HEK293 (cell line): ENCODE measurements at regions not wholly inside any gene's neighbourhood (a gene's known extent, or its start where the extent isn't known, plus 50 kb on each side); places are given as distances from the start of the nearest gene placed in this dataset.

Source experiments
- CTCF ChIA-PET: fragments of 350-600 bp; formaldehyde crosslinking; extraction: SDS; loops from one replicate; lab custom pipeline; 2021; ENCODE audit warnings: antibody characterized with exemption; lab: Yijun Ruan, JAX
- POLR2A ChIA-PET: fragments of 300-600 bp; formaldehyde crosslinking; extraction: SDS; loops from one replicate; lab custom pipeline; 2020; ENCODE audit warnings: antibody characterized with exemption, inconsistent platforms; lab: Yijun Ruan, JAX
- H3K27ac ChIP-seq: fragments of 200-500 bp; sonication (Bioruptor generic); 2 replicates; pipeline ENCODE4 v1.5.1; 2014; ENCODE audit warnings: low read depth, low read length, control low read depth, inconsistent platforms; ENCODE audit errors: extremely low read depth
- H3K36me3 ChIP-seq, 2 experiments: fragments of 200-500 bp in 1 of 2; sonication (Bioruptor generic) in 1 of 2; 1 replicate in 1 of 2; 2 replicates in 1 of 2; pipeline ENCODE4 v1.5.1; 2014 to 2017; ENCODE audit warnings: inconsistent platforms in 2 of 2, low read length in 2 of 2; ENCODE audit not compliant: control insufficient read depth in 2 of 2, insufficient read depth in 1 of 2
- H3K4me1 ChIP-seq: fragments of 200-500 bp; sonication (Bioruptor generic); 2 replicates; pipeline ENCODE4 v1.5.1; 2014; ENCODE audit warnings: mild to moderate bottlenecking, low read length, inconsistent platforms; ENCODE audit not compliant: control insufficient read depth, insufficient read depth
- H3K4me3 ChIP-seq: 2 replicates; pipeline ENCODE4 v1.5.1; 2011; ENCODE audit warnings: low read depth, mild to moderate bottlenecking, control low read depth, low read length, moderate library complexity
- H3K9me3 ChIP-seq: fragments of 200-500 bp; sonication (Bioruptor generic); 2 replicates; pipeline ENCODE4 v1.5.1; 2014; ENCODE audit warnings: low read depth, low read length, inconsistent platforms; ENCODE audit not compliant: control insufficient read depth, insufficient read depth
- KLF16 ChIP-seq: fragments of 450-650 bp; formaldehyde crosslinking; IDR thresholded peaks from 2 replicates; pipeline ENCODE4 v1.5.1; 2017; ENCODE audit warnings: missing biosample characterization, missing genetic modification characterization
- MEIS1 ChIP-seq: sonication (generic); formaldehyde crosslinking; IDR thresholded peaks from 2 replicates; pipeline ENCODE4 v1.8.1; 2022; ENCODE audit warnings: missing genetic modification reagents, mild to moderate bottlenecking, borderline replicate concordance
- ZBTB17 ChIP-seq: fragments of 450-650 bp; formaldehyde crosslinking; IDR thresholded peaks from 2 replicates; pipeline ENCODE4 v1.5.1; 2016; ENCODE audit warnings: missing biosample characterization, missing genetic modification characterization
- ZNF155 ChIP-seq: fragments of 450-650 bp; formaldehyde crosslinking; IDR thresholded peaks from 2 replicates; pipeline ENCODE4 v1.5.1; 2016; ENCODE audit warnings: missing biosample characterization, missing genetic modification characterization
- ZNF223 ChIP-seq: fragments of 450-650 bp; formaldehyde crosslinking; IDR thresholded peaks from 2 replicates; pipeline ENCODE4 v1.5.1; 2016; ENCODE audit warnings: missing biosample characterization, missing genetic modification characterization
- ZNF324 ChIP-seq: fragments of 450-650 bp; formaldehyde crosslinking; IDR thresholded peaks from 2 replicates; pipeline ENCODE4 v1.5.1; 2016; ENCODE audit warnings: missing biosample characterization, missing genetic modification characterization
- ZNF341 ChIP-seq: fragments of 450-650 bp; formaldehyde crosslinking; IDR thresholded peaks from 2 replicates; pipeline ENCODE4; 2016; ENCODE audit warnings: low read depth, missing biosample characterization, missing genetic modification characterization
- ZNF610 ChIP-seq: fragments of 450-650 bp; formaldehyde crosslinking; IDR thresholded peaks from 2 replicates; pipeline ENCODE4 v1.5.1; 2016; ENCODE audit warnings: missing biosample characterization, missing genetic modification characterization, borderline replicate concordance
- ZNF624 ChIP-seq: fragments of 450-650 bp; formaldehyde crosslinking; IDR thresholded peaks from 2 replicates; pipeline ENCODE4 v1.5.1; 2017; ENCODE audit warnings: missing biosample characterization, missing genetic modification characterization
- ZNF660 ChIP-seq: fragments of 450-650 bp; IDR thresholded peaks from 2 replicates; pipeline ENCODE4 v1.5.1; 2018; ENCODE audit warnings: missing biosample characterization, mild to moderate bottlenecking, missing genetic modification characterization
- ZNF776 ChIP-seq: fragments of 450-650 bp; formaldehyde crosslinking; IDR thresholded peaks from 2 replicates; pipeline ENCODE4 v1.5.0; 2017; ENCODE audit warnings: missing biosample characterization, missing genetic modification characterization, borderline replicate concordance
- TF ChIP-seq, protein P1 (sequence below): IDR thresholded peaks from 2 replicates; pipeline ENCODE4 v1.6.1; 2011; ENCODE audit warnings: mild to moderate bottlenecking, low read depth, low read length, borderline replicate concordance
- TF ChIP-seq, protein P2 (sequence below): fragments of 450-650 bp; formaldehyde crosslinking; IDR thresholded peaks from 2 replicates; pipeline ENCODE4 v1.5.1; 2016; ENCODE audit warnings: missing biosample characterization, missing genetic modification characterization
- TF ChIP-seq, protein P3 (sequence below): fragments of 450-650 bp; formaldehyde crosslinking; IDR thresholded peaks from 2 replicates; pipeline ENCODE4 v1.5.1; 2016; ENCODE audit warnings: missing biosample characterization, missing genetic modification characterization
- TF ChIP-seq, protein P4 (sequence below): fragments of 450-650 bp; formaldehyde crosslinking; IDR thresholded peaks from 2 replicates; pipeline ENCODE4 v1.5.1; 2016; ENCODE audit warnings: missing biosample characterization, missing genetic modification characterization

DNA sequence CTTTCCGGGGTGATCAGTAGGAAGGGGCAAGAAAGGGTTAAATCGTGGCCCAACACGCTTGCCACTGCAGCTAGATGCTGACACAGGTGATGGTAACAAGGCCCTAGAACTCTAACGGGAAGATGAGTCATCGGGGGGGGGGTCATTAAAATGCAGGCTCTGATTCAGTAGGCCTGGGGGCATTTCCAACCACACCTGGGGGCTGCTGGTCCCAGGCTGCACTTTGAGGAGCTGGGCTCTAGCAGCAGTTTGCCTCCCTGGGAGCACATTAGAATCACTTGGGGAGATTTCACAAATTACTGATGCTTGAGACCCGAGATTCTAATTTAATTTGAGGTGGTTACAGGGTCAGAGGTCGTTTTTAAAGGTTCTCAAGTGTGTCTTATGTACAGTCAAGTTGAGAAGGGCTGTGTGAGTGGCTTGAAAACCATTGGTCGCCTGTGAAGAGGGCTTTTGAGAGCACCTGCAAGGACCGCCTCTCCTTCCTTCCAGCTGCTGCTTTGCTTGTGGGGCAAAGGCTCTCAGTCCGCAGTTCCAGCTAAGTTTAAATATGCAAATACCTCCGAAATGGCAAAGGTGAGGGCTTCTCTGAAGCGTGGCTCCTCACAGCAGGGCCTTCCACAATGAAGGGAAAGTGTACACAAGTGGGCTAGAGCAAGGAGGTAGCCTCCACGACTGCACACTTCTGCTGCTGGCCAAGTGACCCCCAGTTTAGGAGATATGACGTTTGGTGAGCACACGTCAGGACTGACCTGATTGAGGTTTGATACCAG, 84.2 kb upstream of the KCNK12 start:
- TF ChIP-seq, protein P1, sequence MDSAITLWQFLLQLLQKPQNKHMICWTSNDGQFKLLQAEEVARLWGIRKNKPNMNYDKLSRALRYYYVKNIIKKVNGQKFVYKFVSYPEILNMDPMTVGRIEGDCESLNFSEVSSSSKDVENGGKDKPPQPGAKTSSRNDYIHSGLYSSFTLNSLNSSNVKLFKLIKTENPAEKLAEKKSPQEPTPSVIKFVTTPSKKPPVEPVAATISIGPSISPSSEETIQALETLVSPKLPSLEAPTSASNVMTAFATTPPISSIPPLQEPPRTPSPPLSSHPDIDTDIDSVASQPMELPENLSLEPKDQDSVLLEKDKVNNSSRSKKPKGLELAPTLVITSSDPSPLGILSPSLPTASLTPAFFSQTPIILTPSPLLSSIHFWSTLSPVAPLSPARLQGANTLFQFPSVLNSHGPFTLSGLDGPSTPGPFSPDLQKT = no peak
- TF ChIP-seq KLF16 (tag by site-specific recombination) = 0 out of 2 replicates have a peak, but pooled peaks have one; percentile 3
- no peak overlapping the region for H3K4me3 ChIP-seq
- no peaks in the 10 kb centered on the region for H3K36me3 ChIP-seq
- peaks cover 2% of the 10 kb centered on the region; the same call in 1 of the 2 replicates for H3K4me1 ChIP-seq
- H3K9me3 ChIP-seq = no peaks in the 10 kb centered on the region
- ChIA-PET CTCF (interaction anchor here (0.6 to 2.3 kb wide), 11 partner anchors 8 to 995 kb away, joined by 3 to 10 read pairs (median 5); no protein-coding TSS in a partner anchor), POLR2A (no interaction called here)
- no peak overlapping the region for H3K27ac ChIP-seq

DNA sequence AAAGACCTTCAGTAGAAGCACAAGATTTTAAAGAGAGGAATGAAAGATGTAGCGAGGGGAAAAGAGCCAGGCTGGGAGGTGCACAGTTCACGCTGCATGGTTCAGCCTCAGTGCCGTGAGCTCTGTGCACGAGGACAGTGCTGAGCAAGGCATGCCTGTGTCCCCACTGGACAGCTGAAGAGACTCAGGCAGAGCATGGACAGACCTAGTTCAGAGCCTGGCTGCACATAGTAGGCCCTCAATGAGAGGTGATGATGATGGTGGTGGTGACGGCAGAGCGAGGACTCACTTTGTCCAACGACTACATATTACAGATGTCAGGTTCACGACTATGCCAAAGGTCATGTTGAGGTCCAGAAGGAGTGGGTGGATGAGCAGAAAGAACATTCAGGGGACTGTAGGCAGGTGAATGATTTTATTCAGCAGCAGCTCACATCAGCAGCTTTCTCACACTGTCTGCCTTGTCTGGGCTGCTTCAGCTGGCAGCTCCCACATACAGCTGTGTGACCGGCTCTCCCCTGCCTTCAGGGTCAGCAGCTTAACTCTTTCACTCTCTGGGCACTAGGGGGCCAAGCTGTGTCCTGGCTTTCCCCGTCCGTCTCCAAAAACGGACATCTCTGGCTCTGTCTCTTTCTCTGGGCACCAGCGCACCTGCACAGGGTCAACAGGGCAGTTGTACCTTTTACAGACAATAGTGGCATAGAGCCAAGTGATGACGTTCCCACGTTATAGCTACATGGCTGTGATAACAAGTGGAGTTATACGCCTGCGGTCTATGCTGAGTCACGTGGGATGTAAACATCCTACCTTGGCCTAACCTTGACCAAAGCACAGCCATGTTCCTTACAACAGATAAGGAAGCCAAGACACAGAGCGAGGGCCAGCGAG, 83.4 kb upstream of the KCNK12 start:
- Histone ChIP-seq H3K4me3 (no peak overlapping the region), H3K4me1 (0 out of 2 replicates have a peak, but pooled peaks cover 2% of the 10 kb centered on the region), H3K27ac (no peak overlapping the region), H3K9me3 (no peaks in the 10 kb centered on the region), H3K36me3 (no peaks in the 10 kb centered on the region)
- CTCF ChIA-PET = interaction anchor here (0.6 to 2.3 kb wide), 12 partner anchors 9 to 996 kb away, joined by 3 to 10 read pairs (median 4); no protein-coding TSS in a partner anchor
- POLR2A ChIA-PET = no interaction called here
- TF ChIP-seq, protein P2, sequence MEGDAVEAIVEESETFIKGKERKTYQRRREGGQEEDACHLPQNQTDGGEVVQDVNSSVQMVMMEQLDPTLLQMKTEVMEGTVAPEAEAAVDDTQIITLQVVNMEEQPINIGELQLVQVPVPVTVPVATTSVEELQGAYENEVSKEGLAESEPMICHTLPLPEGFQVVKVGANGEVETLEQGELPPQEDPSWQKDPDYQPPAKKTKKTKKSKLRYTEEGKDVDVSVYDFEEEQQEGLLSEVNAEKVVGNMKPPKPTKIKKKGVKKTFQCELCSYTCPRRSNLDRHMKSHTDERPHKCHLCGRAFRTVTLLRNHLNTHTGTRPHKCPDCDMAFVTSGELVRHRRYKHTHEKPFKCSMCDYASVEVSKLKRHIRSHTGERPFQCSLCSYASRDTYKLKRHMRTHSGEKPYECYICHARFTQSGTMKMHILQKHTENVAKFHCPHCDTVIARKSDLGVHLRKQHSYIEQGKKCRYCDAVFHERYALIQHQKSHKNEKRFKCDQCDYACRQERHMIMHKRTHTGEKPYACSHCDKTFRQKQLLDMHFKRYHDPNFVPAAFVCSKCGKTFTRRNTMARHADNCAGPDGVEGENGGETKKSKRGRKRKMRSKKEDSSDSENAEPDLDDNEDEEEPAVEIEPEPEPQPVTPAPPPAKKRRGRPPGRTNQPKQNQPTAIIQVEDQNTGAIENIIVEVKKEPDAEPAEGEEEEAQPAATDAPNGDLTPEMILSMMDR (tag by site-specific recombination) = peak; percentile 29; the same call in 1 of the 2 replicates
- TF ChIP-seq ZNF624 (tag by site-specific recombination) (no peak), KLF16 (tag by site-specific recombination) (0 out of 2 replicates have a peak, but pooled peaks have one; percentile 9)

DNA sequence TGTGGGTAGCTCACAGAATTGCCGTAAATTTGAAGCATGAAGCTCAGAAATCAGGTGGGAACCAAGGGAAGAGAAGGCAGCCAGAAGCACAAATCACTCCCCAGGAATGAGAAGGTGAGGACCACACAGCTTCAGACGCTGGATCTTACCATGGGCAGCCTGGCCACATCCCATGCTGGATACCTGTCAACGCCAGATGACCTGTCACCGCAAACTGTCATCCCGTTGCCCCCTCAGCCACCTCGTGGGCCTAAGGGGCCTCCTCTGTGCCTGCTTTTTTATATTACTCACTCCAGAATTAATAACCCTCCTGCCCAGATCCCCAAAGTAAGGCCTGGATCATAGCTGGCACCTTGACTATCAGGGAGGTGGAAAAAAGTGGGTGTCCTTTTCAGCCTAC, 82.3 kb upstream of the KCNK12 start:
- Histone ChIP-seq H3K4me3 (no peak overlapping the region), H3K9me3 (no peaks in the 10 kb centered on the region), H3K4me1 (0 out of 2 replicates have a peak, but pooled peaks cover 2% of the 10 kb centered on the region), H3K36me3 (no peaks in the 10 kb centered on the region), H3K27ac (no peak overlapping the region)
- ChIA-PET CTCF (interaction anchor here (0.6 to 1.3 kb wide), 3 partner anchors 16 to 937 kb away, joined by 3 to 4 read pairs (median 3); no protein-coding TSS in a partner anchor), POLR2A (interaction anchor here (0.6 kb wide), 1 partner anchor 15 kb away, joined by 6 read pairs; no protein-coding TSS in a partner anchor)
- no peak for TF ChIP-seq ZNF324 (tag by site-specific recombination)
- TF ChIP-seq, protein P3, sequence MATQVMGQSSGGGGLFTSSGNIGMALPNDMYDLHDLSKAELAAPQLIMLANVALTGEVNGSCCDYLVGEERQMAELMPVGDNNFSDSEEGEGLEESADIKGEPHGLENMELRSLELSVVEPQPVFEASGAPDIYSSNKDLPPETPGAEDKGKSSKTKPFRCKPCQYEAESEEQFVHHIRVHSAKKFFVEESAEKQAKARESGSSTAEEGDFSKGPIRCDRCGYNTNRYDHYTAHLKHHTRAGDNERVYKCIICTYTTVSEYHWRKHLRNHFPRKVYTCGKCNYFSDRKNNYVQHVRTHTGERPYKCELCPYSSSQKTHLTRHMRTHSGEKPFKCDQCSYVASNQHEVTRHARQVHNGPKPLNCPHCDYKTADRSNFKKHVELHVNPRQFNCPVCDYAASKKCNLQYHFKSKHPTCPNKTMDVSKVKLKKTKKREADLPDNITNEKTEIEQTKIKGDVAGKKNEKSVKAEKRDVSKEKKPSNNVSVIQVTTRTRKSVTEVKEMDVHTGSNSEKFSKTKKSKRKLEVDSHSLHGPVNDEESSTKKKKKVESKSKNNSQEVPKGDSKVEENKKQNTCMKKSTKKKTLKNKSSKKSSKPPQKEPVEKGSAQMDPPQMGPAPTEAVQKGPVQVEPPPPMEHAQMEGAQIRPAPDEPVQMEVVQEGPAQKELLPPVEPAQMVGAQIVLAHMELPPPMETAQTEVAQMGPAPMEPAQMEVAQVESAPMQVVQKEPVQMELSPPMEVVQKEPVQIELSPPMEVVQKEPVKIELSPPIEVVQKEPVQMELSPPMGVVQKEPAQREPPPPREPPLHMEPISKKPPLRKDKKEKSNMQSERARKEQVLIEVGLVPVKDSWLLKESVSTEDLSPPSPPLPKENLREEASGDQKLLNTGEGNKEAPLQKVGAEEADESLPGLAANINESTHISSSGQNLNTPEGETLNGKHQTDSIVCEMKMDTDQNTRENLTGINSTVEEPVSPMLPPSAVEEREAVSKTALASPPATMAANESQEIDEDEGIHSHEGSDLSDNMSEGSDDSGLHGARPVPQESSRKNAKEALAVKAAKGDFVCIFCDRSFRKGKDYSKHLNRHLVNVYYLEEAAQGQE (tag by site-specific recombination) = no peak
- TF ChIP-seq ZNF610 (tag by site-specific recombination) = no peak
- no peak for TF ChIP-seq ZBTB17
- TF ChIP-seq ZNF341 (tag by site-specific recombination) = no peak
- no peak for TF ChIP-seq ZNF660 (tag by site-specific recombination)
- no peak for TF ChIP-seq ZNF776 (tag by site-specific recombination)
- TF ChIP-seq ZNF223 (tag by site-specific recombination) = no peak
- TF ChIP-seq MEIS1 (CRISPR knock-in tag) = no peak
- TF ChIP-seq, protein P4, sequence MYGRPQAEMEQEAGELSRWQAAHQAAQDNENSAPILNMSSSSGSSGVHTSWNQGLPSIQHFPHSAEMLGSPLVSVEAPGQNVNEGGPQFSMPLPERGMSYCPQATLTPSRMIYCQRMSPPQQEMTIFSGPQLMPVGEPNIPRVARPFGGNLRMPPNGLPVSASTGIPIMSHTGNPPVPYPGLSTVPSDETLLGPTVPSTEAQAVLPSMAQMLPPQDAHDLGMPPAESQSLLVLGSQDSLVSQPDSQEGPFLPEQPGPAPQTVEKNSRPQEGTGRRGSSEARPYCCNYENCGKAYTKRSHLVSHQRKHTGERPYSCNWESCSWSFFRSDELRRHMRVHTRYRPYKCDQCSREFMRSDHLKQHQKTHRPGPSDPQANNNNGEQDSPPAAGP (tag by site-specific recombination) = no peak
- TF ChIP-seq ZNF155 = no peak
